ENCODE measurements at regions not wholly inside any gene's neighbourhood (a gene's known extent, or its start where the extent isn't known, plus 50 kb on each side); places are given as distances from the start of the nearest gene placed in this dataset.
A peak's percentile ranks its signal among the peaks of the same experiment; 100 is the strongest.

- 0% methylated on average over 1 of the region's 2 CpGs for WGBS (ENCODE audit: insufficient coverage, low coverage, missing lambda C conversion rate)
- DNase-seq (ENCODE audit: extremely low read depth in 1 of 4, low spot score in 3 of 4) (no peak), FAIRE-seq (no peak), ATAC-seq (no peak)
- Histone ChIP-seq H3K79me2 (ENCODE audit: control insufficient read depth, insufficient read depth, low read length) (no peaks in the 10 kb centered on the region), H2AFZ (ENCODE audit: low read depth, low read length) (no peak overlapping the region; the same call in 1 of the 2 replicates), H3K4me2 (ENCODE audit: insufficient read depth, low read length) (no peak overlapping the region), H3K9ac (ENCODE audit: insufficient read depth in 1 of 2, low read depth in 2 of 2, low read length in 2 of 2) (no peak overlapping the region), H3K4me3 (no peak overlapping the region), H4K20me1 (replicated peaks; ENCODE audit: control insufficient read depth, insufficient read depth, low read length) (no peaks in the 10 kb centered on the region), H3K36me3 (ENCODE audit: control insufficient read depth, insufficient read depth, low read length) (no peaks in the 10 kb centered on the region), H3K27me3 (ENCODE audit: control insufficient read depth in 2 of 2, insufficient read depth in 2 of 2, low read length in 2 of 2) (no peaks in the 10 kb centered on the region), H3K9me1 (ENCODE audit: control insufficient read depth, insufficient read depth, low read length) (no peaks in the 10 kb centered on the region), H3K4me1 (replicated peaks in 1 of 2; ENCODE audit: control insufficient read depth in 2 of 2, insufficient read depth in 2 of 2, low read length in 2 of 2) (no peaks in the 10 kb centered on the region), H3K27ac (ENCODE audit: extremely low read depth, low read depth, low read length) (no peak overlapping the region), H3K9me3 (replicated peaks; ENCODE audit: control insufficient read depth, insufficient read depth, low read depth, low read length) (no peaks in the 10 kb centered on the region)
- intact Hi-C loops (cut with micrococcal nuclease) = no loop called here
- no TSS peak for BruUV-seq (replicated peaks)
- TF ChIP-seq TFAM (CRISPR knock-in tag; conservative IDR thresholded peaks at IDR 0.05) (no peak), ATF3 (IDR thresholded peaks at IDR 0.05) (peak; percentile 47), ATF3 (CRISPR knock-in tag; conservative IDR thresholded peaks at IDR 0.05) (no peak), DLX4 (CRISPR knock-in tag; IDR thresholded peaks at IDR 0.05) (no peak)
- ChIA-PET POLR2A (no interaction called here), CTCF (ENCODE audit: low intra/inter-chr PET ratio) (no interaction called here)
- in situ Hi-C loops (cut with MboI) = no loop called here
Observed at GRCh38 chr9:109717342-109717741, 62.7 kb upstream of the PALM2AKAP2 start.

GRCh38 chr9:109718861-109719260 is 61.1 kb upstream of the PALM2AKAP2 start:
- no peak for TF ChIP-seq JUN (IDR thresholded peaks at IDR 0.05; ENCODE audit: borderline replicate concordance, low read depth, low read length)
- no peak for TF ChIP-seq JUN (CRISPR knock-in tag; IDR thresholded peaks at IDR 0.05; ENCODE audit: borderline replicate concordance)
- no peak for TF ChIP-seq KDM4B (IDR thresholded peaks at IDR 0.05; ENCODE audit: borderline replicate concordance in 2 of 2, low read depth in 1 of 2)
- TF ChIP-seq MCM5 (IDR thresholded peaks at IDR 0.05; ENCODE audit: low read depth) = no peak
- TF ChIP-seq ESRRB (CRISPR knock-in tag; IDR thresholded peaks at IDR 0.05; ENCODE audit: borderline replicate concordance) = no peak
- no peak for TF ChIP-seq KLF13 (tag; IDR thresholded peaks at IDR 0.05; ENCODE audit: borderline replicate concordance, low read depth)
- Histone ChIP-seq H3K9ac (ENCODE audit: insufficient read depth in 1 of 2, low read depth in 2 of 2, low read length in 2 of 2) (no peak overlapping the region), H3K9me1 (ENCODE audit: control insufficient read depth, insufficient read depth, low read length) (no peaks in the 10 kb centered on the region), H3K4me1 (replicated peaks in 1 of 2; ENCODE audit: control insufficient read depth in 2 of 2, insufficient read depth in 2 of 2, low read length in 2 of 2) (no peaks in the 10 kb centered on the region), H3K79me2 (ENCODE audit: control insufficient read depth, insufficient read depth, low read length) (no peaks in the 10 kb centered on the region), H3K4me3 (no peak overlapping the region), H3K36me3 (ENCODE audit: control insufficient read depth, insufficient read depth, low read length) (no peaks in the 10 kb centered on the region), H3K27me3 (ENCODE audit: control insufficient read depth in 2 of 2, insufficient read depth in 2 of 2, low read length in 2 of 2) (no peaks in the 10 kb centered on the region), H3K27ac (ENCODE audit: extremely low read depth, low read depth, low read length) (no peak overlapping the region), H3K9me3 (replicated peaks; ENCODE audit: control insufficient read depth, insufficient read depth, low read depth, low read length) (no peaks in the 10 kb centered on the region), H3K4me2 (ENCODE audit: insufficient read depth, low read length) (no peak overlapping the region), H2AFZ (ENCODE audit: low read depth, low read length) (no peak overlapping the region), H4K20me1 (replicated peaks; ENCODE audit: control insufficient read depth, insufficient read depth, low read length) (no peaks in the 10 kb centered on the region)
- FAIRE-seq (no peak), ATAC-seq (no peak), DNase-seq (ENCODE audit: extremely low read depth in 1 of 4, low spot score in 3 of 4) (no peak)
- no TSS peak for BruUV-seq (replicated peaks)
- ChIA-PET CTCF (ENCODE audit: low intra/inter-chr PET ratio) (no interaction called here), POLR2A (no interaction called here)
- intact Hi-C loops (cut with micrococcal nuclease) = no loop called here
- WGBS (ENCODE audit: insufficient coverage, low coverage, missing lambda C conversion rate) = 0% methylated on average over 3 of the region's 3 CpGs
- in situ Hi-C loops (cut with MboI) = no loop called here
